HG03095 (cell line): ENCODE measurements at regions not wholly inside any gene's neighbourhood (a gene's known extent, or its start where the extent isn't known, plus 50 kb on each side); places are given as distances from the start of the nearest gene placed in this dataset.

Experiments used
- ATAC-seq: cut with Tn5 transposase; IDR thresholded peaks from one replicate; pipeline ENCODE4 v1.9.1; 2021; ENCODE audit warnings: moderate library complexity; ENCODE audit not compliant: unreplicated experiment

- ATAC-seq = no peak
Measured at GRCh38 chr15:99440551-99441443, 125.0 kb upstream of the MEF2A start.

- no peak for ATAC-seq
Measured at GRCh38 chr15:99441444-99441800, 124.4 kb upstream of the MEF2A start.

- no peak for ATAC-seq
Measured at GRCh38 chr15:99441871-99442251, 123.9 kb upstream of the MEF2A start.

- ATAC-seq = no peak
Measured at GRCh38 chr15:99442252-99442897, 123.4 kb upstream of the MEF2A start.

GRCh38 chr15:99443056-99443756, 122.6 kb upstream of the MEF2A start:
- no peak for ATAC-seq

- ATAC-seq = no peak
Measured at GRCh38 chr15:99443768-99444446, 121.9 kb upstream of the MEF2A start.

GRCh38 chr15:99445272-99445850, 120.4 kb upstream of the MEF2A start:
- ATAC-seq = no peak

GRCh38 chr15:99446565-99447496, 119.0 kb upstream of the MEF2A start:
- ATAC-seq = no peak

GRCh38 chr15:99447497-99448371, 118.0 kb upstream of the MEF2A start:
- no peak for ATAC-seq

GRCh38 chr15:99449514-99449913, 116.3 kb upstream of the MEF2A start:
- ATAC-seq = no peak

- no peak for ATAC-seq
Measured at GRCh38 chr15:99450896-99451358, 114.9 kb upstream of the MEF2A start.

- ATAC-seq = no peak
Measured at GRCh38 chr15:99451484-99451883, 114.3 kb upstream of the MEF2A start.

GRCh38 chr15:99452010-99452409, 113.8 kb upstream of the MEF2A start:
- ATAC-seq = no peak

- peak; percentile 75 for ATAC-seq
Measured at GRCh38 chr15:99452728-99453636, 112.8 kb upstream of the MEF2A start.

GRCh38 chr15:99453637-99454030, 112.2 kb upstream of the MEF2A start:
- ATAC-seq = no peak

- no peak for ATAC-seq
Measured at GRCh38 chr15:99454107-99454809, 111.5 kb upstream of the MEF2A start.
